RWPE1 (cell line): ENCODE measurements at regions not wholly inside any gene's neighbourhood (a gene's known extent, or its start where the extent isn't known, plus 50 kb on each side); places are given as distances from the start of the nearest gene placed in this dataset.
"Not testable (repeated sequence)": the region's sequence is repeated elsewhere in the genome, so short reads cannot be mapped to it uniquely, and the experiment has no call there.

ENCODE experiments used
- CTCF ChIA-PET: fragments of 350-600 bp; sonication (Branson Sonifier 250); formaldehyde crosslinking; extraction: SDS; loops from one replicate; lab custom pipeline; 2021; lab: Yijun Ruan, JAX
- POLR2A ChIA-PET: fragments of 400-600 bp; formaldehyde crosslinking; extraction: SDS; loops from one replicate; lab custom pipeline; 2020; ENCODE audit warnings: antibody characterized with exemption; ENCODE audit not compliant: low non-redundant PET; lab: Yijun Ruan, JAX
- DNase-seq: peaks from one replicate; pipeline ENCODE4 v3.0.0; 2012; ENCODE audit warnings: low spot score
- H3K27ac ChIP-seq: fragments of 450-650 bp; 2 replicates; pipeline ENCODE4 v1.5.1; 2017
- TF ChIP-seq, protein P1 (sequence below): fragments of 450-650 bp; conservative IDR thresholded peaks from 2 replicates; pipeline ENCODE4 v1.5.1; 2017; ENCODE audit warnings: low read depth, mild to moderate bottlenecking

DNA sequence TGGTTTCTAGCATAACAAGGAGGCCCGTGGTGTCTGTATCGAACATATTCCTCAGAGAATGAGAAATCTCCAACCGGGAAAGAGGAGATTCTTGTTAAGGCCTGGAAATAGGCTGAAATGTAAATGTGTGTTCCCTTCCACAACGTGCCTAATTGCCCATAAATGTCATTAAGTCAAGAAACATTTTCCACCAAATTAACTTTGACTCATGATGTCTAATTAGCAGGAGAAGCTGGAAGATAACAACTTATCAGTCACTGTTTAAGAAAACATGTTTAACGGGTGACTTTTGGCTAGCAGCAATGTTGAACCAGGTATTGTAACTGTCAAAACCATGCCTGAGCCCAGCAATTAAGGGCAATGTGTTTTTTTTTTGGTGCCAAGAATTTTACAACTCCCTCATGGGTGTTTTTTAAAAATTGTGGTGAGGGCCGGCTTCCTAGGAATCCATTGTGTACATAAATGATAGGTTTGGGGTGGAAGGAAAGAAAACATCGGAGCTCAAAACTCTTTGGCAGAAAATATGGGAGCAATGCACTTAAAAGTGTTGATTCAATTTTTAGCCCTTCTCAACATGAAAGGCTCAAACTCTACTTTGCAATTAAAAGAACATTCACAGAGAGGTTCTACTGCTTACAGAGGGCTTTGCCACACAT, 67.0 kb downstream of the OLIG1 start:
- no peak overlapping the region for H3K27ac ChIP-seq
- no peak for DNase-seq
- POLR2A ChIA-PET: no interaction called here
- TF ChIP-seq, protein P1, sequence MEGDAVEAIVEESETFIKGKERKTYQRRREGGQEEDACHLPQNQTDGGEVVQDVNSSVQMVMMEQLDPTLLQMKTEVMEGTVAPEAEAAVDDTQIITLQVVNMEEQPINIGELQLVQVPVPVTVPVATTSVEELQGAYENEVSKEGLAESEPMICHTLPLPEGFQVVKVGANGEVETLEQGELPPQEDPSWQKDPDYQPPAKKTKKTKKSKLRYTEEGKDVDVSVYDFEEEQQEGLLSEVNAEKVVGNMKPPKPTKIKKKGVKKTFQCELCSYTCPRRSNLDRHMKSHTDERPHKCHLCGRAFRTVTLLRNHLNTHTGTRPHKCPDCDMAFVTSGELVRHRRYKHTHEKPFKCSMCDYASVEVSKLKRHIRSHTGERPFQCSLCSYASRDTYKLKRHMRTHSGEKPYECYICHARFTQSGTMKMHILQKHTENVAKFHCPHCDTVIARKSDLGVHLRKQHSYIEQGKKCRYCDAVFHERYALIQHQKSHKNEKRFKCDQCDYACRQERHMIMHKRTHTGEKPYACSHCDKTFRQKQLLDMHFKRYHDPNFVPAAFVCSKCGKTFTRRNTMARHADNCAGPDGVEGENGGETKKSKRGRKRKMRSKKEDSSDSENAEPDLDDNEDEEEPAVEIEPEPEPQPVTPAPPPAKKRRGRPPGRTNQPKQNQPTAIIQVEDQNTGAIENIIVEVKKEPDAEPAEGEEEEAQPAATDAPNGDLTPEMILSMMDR: no peak
- CTCF ChIA-PET: interaction anchor here (0.7 to 0.8 kb wide), 2 partner anchors 10 to 60 kb away, joined by 3 read pairs; no protein-coding TSS in a partner anchor

DNA sequence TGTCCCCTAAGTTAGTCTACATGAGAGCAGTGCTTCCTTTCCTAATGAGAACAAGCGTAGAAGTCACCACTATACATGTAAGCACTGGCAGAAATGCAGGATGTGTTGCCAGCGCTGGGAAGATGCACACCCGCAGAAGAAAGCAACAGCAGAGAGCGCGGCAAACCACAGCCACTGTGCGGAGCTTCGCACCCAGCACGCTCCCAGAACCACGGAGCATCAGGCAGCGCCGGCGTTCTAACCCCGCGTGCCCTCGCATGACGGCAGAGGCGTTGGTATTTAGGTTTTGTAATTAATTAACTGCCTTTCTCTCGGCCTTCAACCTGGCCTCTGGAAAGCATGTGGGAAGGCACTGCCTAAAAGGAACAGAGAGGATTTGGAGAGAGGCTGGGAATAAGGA, 69.1 kb downstream of the OLIG1 start:
- ChIA-PET CTCF (no interaction called here), POLR2A (no interaction called here)
- no peak overlapping the region for H3K27ac ChIP-seq
- TF ChIP-seq, protein P1: no peak
- no peak for DNase-seq

DNA sequence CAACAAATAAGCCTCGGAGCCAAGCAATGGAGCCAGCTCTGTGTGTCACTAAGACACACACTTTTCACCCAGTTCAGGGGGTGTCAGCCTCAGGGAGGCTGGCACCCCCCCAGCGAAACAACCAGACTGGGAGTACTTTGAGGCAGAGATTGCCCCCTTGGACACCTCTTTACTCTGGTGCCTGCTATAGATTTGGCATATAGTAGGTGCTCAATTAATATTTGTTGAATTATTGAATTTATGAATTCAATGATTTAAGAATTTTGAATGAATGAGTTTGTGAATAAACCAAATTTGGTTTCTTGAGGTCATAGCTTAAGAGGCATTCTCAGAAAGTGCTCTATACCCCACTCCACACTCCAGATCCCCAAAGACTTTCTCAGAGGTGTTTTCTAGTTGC, 70.3 kb downstream of the OLIG1 start:
- no peak overlapping the region for H3K27ac ChIP-seq
- no peak for DNase-seq
- TF ChIP-seq, protein P1: no peak
- POLR2A ChIA-PET: no interaction called here
- CTCF ChIA-PET: no interaction called here

DNA sequence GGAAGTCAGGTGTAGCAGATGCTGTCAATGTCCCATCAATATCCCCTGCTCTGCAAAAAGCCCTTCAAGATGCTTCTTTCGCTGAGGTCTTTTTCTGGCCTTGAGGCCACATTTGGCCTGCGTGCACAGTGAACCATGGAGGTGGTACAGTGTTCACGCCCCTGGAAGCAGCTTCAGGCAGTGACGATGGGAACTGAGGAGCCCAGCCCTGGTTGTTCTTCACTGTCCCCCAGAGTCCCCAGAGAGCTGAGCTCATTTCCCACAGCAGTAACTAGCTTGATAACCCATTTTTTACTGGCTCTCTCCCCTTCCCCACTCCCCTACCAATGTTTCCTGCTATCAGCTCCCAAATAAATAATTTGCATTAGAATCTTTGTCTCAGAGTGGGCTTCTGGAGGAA, 76.5 kb downstream of the OLIG1 start:
- ChIA-PET CTCF (no interaction called here), POLR2A (no interaction called here)

DNA sequence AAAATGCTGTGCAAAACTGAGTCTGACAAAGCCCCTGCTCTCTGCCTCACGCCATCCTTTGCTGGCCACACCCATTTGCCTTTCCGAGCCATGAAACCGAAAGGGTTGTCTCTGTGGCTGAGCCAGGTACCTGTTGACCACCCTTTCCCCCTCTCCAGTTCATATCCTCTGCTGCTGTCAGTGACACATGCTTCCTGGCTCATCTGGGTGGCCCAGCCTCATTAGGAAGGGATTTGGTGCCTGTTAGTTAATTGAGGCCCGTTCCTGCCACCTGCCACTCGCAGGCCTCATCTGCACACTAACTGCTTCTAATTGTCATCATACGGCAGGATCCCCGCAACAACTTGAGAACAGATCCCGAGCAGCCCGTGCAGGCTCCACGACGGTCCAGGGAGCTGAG, 79.2 kb downstream of the OLIG1 start:
- H3K27ac ChIP-seq: no peak overlapping the region
- POLR2A ChIA-PET: no interaction called here
- TF ChIP-seq, protein P1: no peak
- no peak for DNase-seq
- CTCF ChIA-PET: no interaction called here

More for the DNA sequence above, 76.5 kb downstream of the OLIG1 start:
- DNase-seq: no peak
- no peak overlapping the region for H3K27ac ChIP-seq
- TF ChIP-seq, protein P1: no peak

DNA sequence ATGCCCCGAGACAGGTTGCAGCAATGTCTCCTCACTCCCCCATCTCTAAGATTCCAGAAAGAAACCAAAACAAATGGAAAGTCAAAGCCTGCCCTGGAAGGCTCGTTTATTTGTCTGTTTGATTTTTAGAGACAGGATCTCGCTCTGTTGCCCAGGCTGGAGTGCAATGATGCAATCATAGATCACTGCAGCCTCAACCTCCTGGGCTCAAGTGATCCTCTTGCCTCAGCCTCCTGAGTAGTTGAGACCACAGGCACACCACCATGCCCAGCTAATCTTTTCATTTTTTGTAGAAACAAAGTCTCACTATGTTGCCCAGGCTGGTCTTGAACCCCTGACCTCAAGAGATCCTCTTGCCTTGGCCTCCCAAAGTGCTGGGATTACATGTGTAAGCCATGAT, 78.8 kb upstream of the IFNAR2 start:
- CTCF ChIA-PET, POLR2A ChIA-PET, H3K27ac ChIP-seq, DNase-seq: not testable (repeated sequence)

DNA sequence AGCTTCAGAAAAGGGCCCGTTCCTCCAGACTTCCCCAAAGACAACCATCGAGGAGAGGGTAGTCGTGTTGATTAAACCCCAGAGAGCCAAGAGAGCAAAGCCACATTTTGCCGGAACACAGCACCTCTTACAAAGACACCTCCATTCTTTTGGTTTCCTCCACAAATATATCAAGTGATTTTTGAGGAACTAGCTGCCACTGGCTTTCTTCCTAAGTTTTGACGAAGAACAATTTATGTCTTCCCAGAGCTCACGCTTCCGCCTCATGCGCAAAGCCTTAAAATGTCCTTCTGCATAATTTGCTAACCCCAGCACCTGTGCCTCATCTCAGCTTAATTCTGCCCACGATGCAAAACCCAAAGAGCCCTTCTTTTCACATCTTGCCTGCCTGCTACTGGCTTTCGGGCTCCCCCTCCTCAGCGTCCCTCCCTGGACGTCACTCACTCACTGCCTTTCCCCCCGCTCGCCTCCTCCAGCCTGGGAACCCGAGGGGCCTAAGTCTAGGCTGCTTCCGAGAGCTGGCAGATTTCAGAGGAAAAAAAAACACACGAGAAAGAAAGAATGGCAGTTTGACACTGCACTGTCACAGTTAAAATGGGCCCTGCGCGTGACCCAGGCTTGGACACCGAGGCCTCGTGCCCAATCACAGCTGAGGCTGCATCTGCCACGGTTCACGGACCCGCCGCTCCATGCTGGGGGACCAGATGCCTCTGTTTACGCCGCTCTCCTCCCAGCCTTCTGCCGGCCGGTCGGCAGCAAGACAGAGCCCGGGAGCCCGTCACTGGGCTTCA, 77.6 kb upstream of the IFNAR2 start:
- TF ChIP-seq, protein P1: no peak
- POLR2A ChIA-PET: no interaction called here

More for the DNA sequence above, 77.6 kb upstream of the IFNAR2 start:
- H3K27ac ChIP-seq: no peak overlapping the region
- no peak for DNase-seq
- CTCF ChIA-PET: interaction anchor here (0.6 kb wide), 1 partner anchor 42 kb away, joined by 3 read pairs; no protein-coding TSS in a partner anchor
